K562 (cell line): ENCODE measurements at regions not wholly inside any gene's neighbourhood (a gene's known extent, or its start where the extent isn't known, plus 50 kb on each side); places are given as distances from the start of the nearest gene placed in this dataset.

ENCODE experiments used
- ATAC-seq: fragments of 200-7000 bp; cut with Tn5 transposase; 3 replicates; pipeline ENCODE4 v1.9.1; 2020; ENCODE audit warnings: moderate library complexity
- BruUV-seq: library from RNA; stranded (reverse); fragments of 400-500 nt; replicated peaks from 2 replicates; lab custom pipeline; 2021; lab: Mats Ljungman, UMichigan
- CTCF ChIA-PET: fragments of 300-600 bp; formaldehyde crosslinking; extraction: SDS; loops from one replicate; lab custom pipeline; 2021; ENCODE audit warnings: low intra/inter-chr PET ratio; lab: Yijun Ruan, JAX
- POLR2A ChIA-PET: fragments of 300-600, 350-650 bp; sonication (Branson Sonifier 250); formaldehyde crosslinking; extraction: SDS; loops from one replicate; lab custom pipeline; 2021; ENCODE audit warnings: antibody characterized with exemption, inconsistent platforms; lab: Yijun Ruan, JAX
- DNase-seq, 4 experiments: peaks; one replicate each; pipeline versions ENCODE4 v3.0.0 to v3.0.0-alpha.2; 2011 to 2018; ENCODE audit warnings: low spot score in 3 of 4, mixed read lengths in 3 of 4; ENCODE audit errors: extremely low read depth in 1 of 4
- FAIRE-seq: peaks from 2 replicates; lab custom pipeline; 2011; peaks lifted over from hg19 to GRCh38; lab: Jason Lieb, UNC
- H2AFZ ChIP-seq: 2 replicates; pipeline ENCODE4 v1.6.0; 2011; ENCODE audit warnings: low read depth, low read length, control low read depth, inconsistent platforms
- H3K27ac ChIP-seq: fragments of 200-600 bp; 3 replicates; pipeline ENCODE4 v1.8.0; 2011; ENCODE audit warnings: low read depth, mild to moderate bottlenecking, control low read depth, inconsistent platforms, low read length, moderate library complexity, mixed read lengths; ENCODE audit errors: extremely low read depth
- H3K27me3 ChIP-seq, 2 experiments: fragments of 300-600 bp in 1 of 2; 2 replicates in 1 of 2; 3 replicates in 1 of 2; pipeline versions ENCODE4 v1.6.0 to v1.8.0; 2011; ENCODE audit warnings: inconsistent platforms in 2 of 2, low read length in 2 of 2, mild to moderate bottlenecking in 1 of 2, mixed read lengths in 1 of 2, moderate library complexity in 1 of 2; ENCODE audit not compliant: control insufficient read depth in 2 of 2, insufficient read depth in 2 of 2
- H3K36me3 ChIP-seq: fragments of 300-600 bp; 3 replicates; pipeline ENCODE4 v1.8.0; 2011; ENCODE audit warnings: mild to moderate bottlenecking, low read length, inconsistent platforms; ENCODE audit not compliant: control insufficient read depth, insufficient read depth
- H3K4me1 ChIP-seq, 2 experiments: fragments of 200-600 bp in 1 of 2; replicated peaks in 1 of 2; 2 replicates in 1 of 2; 3 replicates in 1 of 2; pipeline versions ENCODE4 v1.5.1 to v1.8.0; 2011; ENCODE audit warnings: inconsistent platforms in 2 of 2, low read length in 2 of 2, mild to moderate bottlenecking in 1 of 2, mixed read lengths in 1 of 2, moderate library complexity in 1 of 2; ENCODE audit not compliant: control insufficient read depth in 2 of 2, insufficient read depth in 2 of 2
- H3K4me2 ChIP-seq: 2 replicates; pipeline ENCODE4 v1.6.1; 2011; ENCODE audit warnings: low read length, control low read depth, inconsistent platforms, mixed read lengths; ENCODE audit not compliant: insufficient read depth
- H3K4me3 ChIP-seq: fragments of 200-600 bp; sonication (generic), shearing (Covaris generic); 2 replicates; pipeline ENCODE4 v1.5.1; 2016; ENCODE audit warnings: control low read depth, inconsistent platforms
- H3K79me2 ChIP-seq: fragments of 200-600 bp; 3 replicates; pipeline ENCODE4 v1.8.0; 2011; ENCODE audit warnings: low read length, inconsistent platforms; ENCODE audit not compliant: control insufficient read depth, insufficient read depth
- H3K9ac ChIP-seq, 2 experiments: 2 replicates each; pipeline versions ENCODE4 v1.6.0 to v1.6.1; 2011; ENCODE audit warnings: low read depth in 2 of 2, low read length in 2 of 2, control low read depth in 1 of 2, inconsistent platforms in 1 of 2, mild to moderate bottlenecking in 1 of 2, mixed read lengths in 1 of 2; ENCODE audit not compliant: insufficient read depth in 1 of 2
- H3K9me1 ChIP-seq: one replicate; pipeline ENCODE4 v1.6.0; 2011; ENCODE audit warnings: inconsistent platforms, mild to moderate bottlenecking, low read length, moderate library complexity; ENCODE audit not compliant: control insufficient read depth, insufficient read depth
- H3K9me3 ChIP-seq: replicated peaks from 2 replicates; pipeline ENCODE4 v1.5.1; 2011; ENCODE audit warnings: low read depth, low read length, inconsistent platforms; ENCODE audit not compliant: control insufficient read depth, insufficient read depth
- H4K20me1 ChIP-seq: replicated peaks from 2 replicates; pipeline ENCODE4 v1.6.1; 2011; ENCODE audit warnings: low read length, inconsistent platforms, mixed read lengths; ENCODE audit not compliant: control insufficient read depth, insufficient read depth
- MAFG ChIP-seq: fragments of 450-650 bp; conservative IDR thresholded peaks from 2 replicates; pipeline ENCODE4 v1.6.1; 2016; ENCODE audit warnings: missing genetic modification characterization, missing compliant biosample characterization
- MGA ChIP-seq: fragments of 450-650 bp; IDR thresholded peaks from 2 replicates; pipeline ENCODE4 v1.6.1; 2016; ENCODE audit warnings: mild to moderate bottlenecking, moderate library complexity
- NFIX ChIP-seq: fragments of 250-450 bp; sonication (Bioruptor Pico); IDR thresholded peaks from 2 replicates; pipeline ENCODE4 v1.4.0; 2020; ENCODE audit warnings: low read depth, mild to moderate bottlenecking, moderate library complexity
- RBM39 ChIP-seq: fragments of 200-400 bp; formaldehyde crosslinking; optimal IDR thresholded peaks from 2 replicates; pipeline ENCODE3; 2018; ENCODE audit warnings: low read depth, low read length
- SRF ChIP-seq, 2 experiments: fragments of 250-450, 450-650 bp in 1 of 2; sonication (Bioruptor Pico) in 1 of 2; sonication (generic) in 1 of 2; formaldehyde crosslinking; IDR thresholded peaks; 2 replicates each; pipeline versions ENCODE4 v1.5.0 to v1.5.1; 2020 to 2022; ENCODE audit warnings: mild to moderate bottlenecking in 1 of 2, missing genetic modification reagents in 1 of 2
- SRSF7 ChIP-seq: fragments of 200-400 bp; formaldehyde crosslinking; optimal IDR thresholded peaks from 2 replicates; pipeline ENCODE3; 2017; ENCODE audit warnings: mild to moderate bottlenecking, low read depth, low read length
- YBX1 ChIP-seq: fragments of 450-650 bp; IDR thresholded peaks from 2 replicates; pipeline ENCODE4 v1.7.1; 2016; ENCODE audit warnings: mild to moderate bottlenecking
- ZNF592 ChIP-seq: fragments of 450-650 bp; IDR thresholded peaks from 2 replicates; pipeline ENCODE4 v1.6.1; 2017; ENCODE audit warnings: antibody characterized with exemption, mild to moderate bottlenecking
- WGBS: fragments of 100-300 bp; shearing (Covaris generic); methylation state at CpG from one replicate; pipeline ENCODE4 v1.1.6; 2016; ENCODE audit warnings: low coverage, mixed read lengths; ENCODE audit not compliant: insufficient coverage; ENCODE audit errors: missing lambda C conversion rate; 5-methylcytosine and 5-hydroxymethylcytosine counted together
- in situ Hi-C: fragments of 300-500 bp; cut with MboI; formaldehyde crosslinking; loops from 4 replicates; pipeline ENCODE4 v1.15.0; 2018; ENCODE audit warnings: inconsistent platforms, mixed read lengths
- intact Hi-C: fragments of 100-400 bp; cut with micrococcal nuclease; formaldehyde crosslinking; loops from 2 replicates; pipeline ENCODE4 v1.14.2; 2022

- ATAC-seq = no peak
- TF ChIP-seq MAFG (tag) (no peak), SRSF7 (no peak), RBM39 (no peak), YBX1 (no peak), NFIX (CRISPR knock-in tag) (no peak), SRF (CRISPR knock-in tag; IDR thresholded peaks at IDR 0.05) (no peak), MGA (no peak), ZNF592 (no peak)
Observed at GRCh38 chr4:17301869-17302268, 210.0 kb downstream of the QDPR start.

More at GRCh38 chr4:17301869-17302268, 210.0 kb downstream of the QDPR start:
- Histone ChIP-seq H4K20me1 (no peaks in the 10 kb centered on the region), H3K4me1 (no peaks in the 10 kb centered on the region), H3K79me2 (no peaks in the 10 kb centered on the region), H3K4me3 (no peak overlapping the region), H3K9ac (no peak overlapping the region), H3K36me3 (no peaks in the 10 kb centered on the region), H3K9me1 (no peaks in the 10 kb centered on the region), H3K27me3 (no peaks in the 10 kb centered on the region), H3K4me2 (no peak overlapping the region), H3K27ac (no peak overlapping the region), H3K9me3 (no peaks in the 10 kb centered on the region), H2AFZ (no peak overlapping the region)
- 0% methylated on average over 3 of the region's 3 CpGs for WGBS
- intact Hi-C loops = no loop called here
- FAIRE-seq = no peak
- POLR2A ChIA-PET = no interaction called here
- CTCF ChIA-PET = no interaction called here
- BruUV-seq = no TSS peak
- in situ Hi-C loops = no loop called here
- no peak for DNase-seq
